GOT3 (cell line): ENCODE measurements at regions not wholly inside any gene's neighbourhood (a gene's known extent, or its start where the extent isn't known, plus 50 kb on each side); places are given as distances from the start of the nearest gene placed in this dataset.
"Not testable (repeated sequence)": the region's sequence is repeated elsewhere in the genome, so short reads cannot be mapped to it uniquely, and the experiment has no call there.

ENCODE experiments used
- DNase-seq: peaks from one replicate; lab custom pipeline; 2025; ENCODE audit warnings: mixed read lengths; lab: John Stamatoyannopoulos, UW

- DNase-seq: no peak
These were observed 247.8 kb upstream of the KRR1 start for GRCh38 chr12:75759196-75759595.

GRCh38 chr12:75756771-75757170 lies 245.4 kb upstream of the KRR1 start:
- no peak for DNase-seq

GRCh38 chr12:75756111-75756510 lies 244.7 kb upstream of the KRR1 start:
- DNase-seq: no peak

- no peak for DNase-seq
These were observed 243.3 kb upstream of the KRR1 start for GRCh38 chr12:75754698-75755097.

GRCh38 chr12:75754141-75754540 lies 242.7 kb upstream of the KRR1 start:
- DNase-seq: no peak

GRCh38 chr12:75751769-75752471 lies 240.5 kb upstream of the KRR1 start:
- DNase-seq: no peak

- no peak for DNase-seq
These were observed 239.4 kb upstream of the KRR1 start for GRCh38 chr12:75750716-75751306.

GRCh38 chr12:75748990-75749389 lies 237.6 kb upstream of the KRR1 start:
- DNase-seq: not testable (repeated sequence)

GRCh38 chr12:75748136-75748535 lies 236.7 kb upstream of the KRR1 start:
- DNase-seq: no peak

GRCh38 chr12:75747572-75748021 lies 236.2 kb upstream of the KRR1 start:
- no peak for DNase-seq

- DNase-seq: no peak
These were observed 235.2 kb upstream of the KRR1 start for GRCh38 chr12:75746621-75747020.

GRCh38 chr12:75744607-75745256 lies 233.3 kb upstream of the KRR1 start:
- no peak for DNase-seq

- no peak for DNase-seq
These were observed 231.6 kb upstream of the KRR1 start for GRCh38 chr12:75742961-75743360.

GRCh38 chr12:75742048-75742447 lies 230.6 kb upstream of the KRR1 start:
- no peak for DNase-seq

- no peak for DNase-seq
These were observed 228.5 kb upstream of the KRR1 start for GRCh38 chr12:75739912-75740311.

GRCh38 chr12:75739098-75739497 lies 227.7 kb upstream of the KRR1 start:
- DNase-seq: not testable (repeated sequence)

- DNase-seq: no peak
These were observed 227.1 kb upstream of the KRR1 start for GRCh38 chr12:75738486-75738885.

- DNase-seq: no peak
These were observed 224.4 kb upstream of the KRR1 start for GRCh38 chr12:75735853-75736252.

- no peak for DNase-seq
These were observed 217.4 kb upstream of the KRR1 start for GRCh38 chr12:75728826-75729225.

GRCh38 chr12:75727577-75727976 lies 216.2 kb upstream of the KRR1 start:
- no peak for DNase-seq

- no peak for DNase-seq
These were observed 214.2 kb upstream of the KRR1 start for GRCh38 chr12:75725521-75726111.

- peak; percentile 96 for DNase-seq
These were observed 213.5 kb upstream of the KRR1 start for GRCh38 chr12:75724928-75725312.
